ENCODE measurements at regions not wholly inside any gene's neighbourhood (a gene's known extent, or its start where the extent isn't known, plus 50 kb on each side); places are given as distances from the start of the nearest gene placed in this dataset.

DNA sequence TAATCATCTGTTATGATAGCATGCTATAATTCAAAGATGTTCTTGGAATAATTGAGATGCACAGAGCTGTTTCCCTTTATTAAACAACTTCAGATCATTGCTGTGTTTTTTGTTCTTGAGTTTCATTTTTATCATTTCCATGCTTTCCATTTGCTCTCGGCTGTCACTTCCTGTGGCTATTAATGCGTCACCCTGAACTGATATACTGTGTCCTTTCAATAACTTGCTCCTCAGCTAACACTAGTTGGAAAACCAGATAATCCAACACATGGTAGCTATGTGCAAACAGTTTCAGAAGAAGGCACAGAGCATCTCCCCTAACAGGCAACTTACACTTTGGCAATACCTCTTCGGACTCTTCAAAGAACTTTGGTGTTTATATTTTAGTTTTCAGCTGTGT, 376.0 kb downstream of the GBA3 start:
- Mint-ChIP-seq H3K4me1 (peaks cover 4% of the 10 kb centered on the region in 2 experiments; a peak in 3 of 4 replicates), H3K9me3 (no peaks in the 10 kb centered on the region), H3K36me3 (ENCODE audit: insufficient read depth in 1 of 3, low read depth in 3 of 3) (no peaks in the 10 kb centered on the region), H3K27me3 (ENCODE audit: low read depth) (no peaks in the 10 kb centered on the region), H3K4me3 (no peak overlapping the region), H3K27ac (no peak overlapping the region)
- Histone ChIP-seq H3K4me2 (ENCODE audit: insufficient read depth, insufficient read length, low read length) (no peak overlapping the region), H4K5ac (ENCODE audit: insufficient read length, low read depth, low read length) (no peak overlapping the region), H3K18ac (ENCODE audit: insufficient read length, low read depth, low read length) (no peak overlapping the region), H3K23me2 (ENCODE audit: insufficient read length, low read depth, low read length, poor library complexity, severe bottlenecking) (no peaks in the 10 kb centered on the region), H3K27me3 (ENCODE audit: insufficient read depth, low read length) (no peaks in the 10 kb centered on the region), H3K4ac (ENCODE audit: low read depth, low read length) (no peak overlapping the region), H2BK20ac (ENCODE audit: low read depth, low read length, poor library complexity, severe bottlenecking) (no peak overlapping the region), H3K9ac (ENCODE audit: extremely low read depth, insufficient read length, low read length) (no peak overlapping the region), H3T11ph (ENCODE audit: low read length) (no peak overlapping the region), H3K9me3 (ENCODE audit: control insufficient read depth, low read depth, low read length) (no peaks in the 10 kb centered on the region), H3K56ac (ENCODE audit: insufficient read length, low read depth, low read length) (no peak overlapping the region), H3K79me1 (ENCODE audit: insufficient read depth, low read depth, low read length, poor library complexity, severe bottlenecking) (no peaks in the 10 kb centered on the region), H3K79me2 (ENCODE audit: insufficient read depth, low read length) (no peaks in the 10 kb centered on the region), H2BK12ac (ENCODE audit: insufficient read length, low read depth, low read length) (no peak overlapping the region), H2BK15ac (ENCODE audit: low read depth, low read length) (no peak overlapping the region), H3K27ac (ENCODE audit: insufficient read length, low read depth, low read length) (no peak overlapping the region), H3K4me1 (ENCODE audit: insufficient read depth, low read length) (no peaks in the 10 kb centered on the region), H4K20me1 (ENCODE audit: control insufficient read depth, insufficient read depth, insufficient read length) (no peaks in the 10 kb centered on the region), H2AK5ac (ENCODE audit: insufficient read length, low read length) (no peak overlapping the region), H2BK5ac (ENCODE audit: insufficient read length, low read length) (no peak overlapping the region), H3K14ac (ENCODE audit: insufficient read depth, low read length) (no peak overlapping the region), H3K23ac (ENCODE audit: insufficient read length, low read depth, low read length) (no peak overlapping the region), H2AFZ (ENCODE audit: low read length) (no peak overlapping the region), H2BK120ac (ENCODE audit: low read depth, low read length, poor library complexity, severe bottlenecking) (no peak overlapping the region), H4K8ac (replicated peaks; ENCODE audit: insufficient read length, low read depth, low read length) (no peak overlapping the region), H4K91ac (ENCODE audit: insufficient read length, low read depth, low read length) (no peak overlapping the region)
- WGBS (ENCODE audit: extremely low coverage, insufficient read length, low lambda C conversion rate) = no CpG with 5 or more reads among the region's 3 CpGs
- TF ChIP-seq, protein P1, sequence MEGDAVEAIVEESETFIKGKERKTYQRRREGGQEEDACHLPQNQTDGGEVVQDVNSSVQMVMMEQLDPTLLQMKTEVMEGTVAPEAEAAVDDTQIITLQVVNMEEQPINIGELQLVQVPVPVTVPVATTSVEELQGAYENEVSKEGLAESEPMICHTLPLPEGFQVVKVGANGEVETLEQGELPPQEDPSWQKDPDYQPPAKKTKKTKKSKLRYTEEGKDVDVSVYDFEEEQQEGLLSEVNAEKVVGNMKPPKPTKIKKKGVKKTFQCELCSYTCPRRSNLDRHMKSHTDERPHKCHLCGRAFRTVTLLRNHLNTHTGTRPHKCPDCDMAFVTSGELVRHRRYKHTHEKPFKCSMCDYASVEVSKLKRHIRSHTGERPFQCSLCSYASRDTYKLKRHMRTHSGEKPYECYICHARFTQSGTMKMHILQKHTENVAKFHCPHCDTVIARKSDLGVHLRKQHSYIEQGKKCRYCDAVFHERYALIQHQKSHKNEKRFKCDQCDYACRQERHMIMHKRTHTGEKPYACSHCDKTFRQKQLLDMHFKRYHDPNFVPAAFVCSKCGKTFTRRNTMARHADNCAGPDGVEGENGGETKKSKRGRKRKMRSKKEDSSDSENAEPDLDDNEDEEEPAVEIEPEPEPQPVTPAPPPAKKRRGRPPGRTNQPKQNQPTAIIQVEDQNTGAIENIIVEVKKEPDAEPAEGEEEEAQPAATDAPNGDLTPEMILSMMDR (conservative IDR thresholded peaks at IDR 0.05) = no peak
- no peak for DNase-seq
